H9 (cell line): ENCODE measurements at regions not wholly inside any gene's neighbourhood (a gene's known extent, or its start where the extent isn't known, plus 50 kb on each side); places are given as distances from the start of the nearest gene placed in this dataset.

Source experiments
- DNase-seq: peaks from one replicate; pipeline ENCODE4 v3.0.0-alpha.2; 2017
- H2AFZ ChIP-seq: one replicate; pipeline ENCODE4 v1.6.1; 2013; ENCODE audit warnings: mild to moderate bottlenecking, low read length, control low read depth, moderate library complexity
- H2AK5ac ChIP-seq: 2 replicates; pipeline ENCODE4 v1.6.1; 2013; ENCODE audit warnings: low read length, control low read depth, mixed read lengths; ENCODE audit not compliant: insufficient read length
- H2BK120ac ChIP-seq: one replicate; pipeline ENCODE4 v1.6.1; 2013; ENCODE audit warnings: low read depth, mild to moderate bottlenecking, low read length, control low read depth, inconsistent platforms; ENCODE audit not compliant: poor library complexity, severe bottlenecking
- H2BK12ac ChIP-seq: 2 replicates; pipeline ENCODE4 v1.6.1; 2013; ENCODE audit warnings: low read length, control low read depth, mixed read lengths, low read depth; ENCODE audit not compliant: insufficient read length
- H2BK15ac ChIP-seq: 2 replicates; pipeline ENCODE4 v1.6.1; 2013; ENCODE audit warnings: low read depth, low read length, control low read depth
- H2BK20ac ChIP-seq: one replicate; pipeline ENCODE4 v1.6.1; 2013; ENCODE audit warnings: low read depth, mild to moderate bottlenecking, low read length, control low read depth, inconsistent platforms; ENCODE audit not compliant: poor library complexity, severe bottlenecking
- H2BK5ac ChIP-seq: 2 replicates; pipeline ENCODE4 v1.6.1; 2013; ENCODE audit warnings: low read length, control low read depth, mixed read lengths; ENCODE audit not compliant: insufficient read length
- H3K14ac ChIP-seq: 2 replicates; pipeline ENCODE4 v1.6.1; 2013; ENCODE audit warnings: low read length, control low read depth; ENCODE audit not compliant: insufficient read depth
- H3K18ac ChIP-seq: 2 replicates; pipeline ENCODE4 v1.6.1; 2013; ENCODE audit warnings: low read depth, mild to moderate bottlenecking, mixed read lengths, low read length, control low read depth; ENCODE audit not compliant: insufficient read length
- H3K23ac ChIP-seq: 2 replicates; pipeline ENCODE4 v1.6.1; 2013; ENCODE audit warnings: low read length, control low read depth, mixed read lengths, low read depth; ENCODE audit not compliant: insufficient read length
- H3K23me2 ChIP-seq: 2 replicates; pipeline ENCODE4 v1.6.1; 2013; ENCODE audit warnings: low read depth, mild to moderate bottlenecking, mixed read lengths, low read length, control low read depth; ENCODE audit not compliant: insufficient read length, poor library complexity, severe bottlenecking
- H3K27ac ChIP-seq: 2 replicates; pipeline ENCODE4 v1.5.1; 2013; ENCODE audit warnings: low read length, control low read depth, mixed read lengths, low read depth; ENCODE audit not compliant: insufficient read length
- H3K27me3 ChIP-seq: 2 replicates; pipeline ENCODE4 v1.6.1; 2013; ENCODE audit warnings: low read length, control low read depth, inconsistent platforms; ENCODE audit not compliant: insufficient read depth
- H3K4ac ChIP-seq: 2 replicates; pipeline ENCODE4 v1.6.1; 2013; ENCODE audit warnings: low read depth, mild to moderate bottlenecking, control low read depth, inconsistent platforms, low read length, moderate library complexity
- H3K4me1 ChIP-seq: 2 replicates; pipeline ENCODE4 v1.6.1; 2013; ENCODE audit warnings: low read length, control low read depth, inconsistent platforms; ENCODE audit not compliant: insufficient read depth
- H3K4me2 ChIP-seq: 2 replicates; pipeline ENCODE4 v1.6.1; 2013; ENCODE audit warnings: low read length, control low read depth, mixed read lengths; ENCODE audit not compliant: insufficient read length, insufficient read depth
- H3K56ac ChIP-seq: 2 replicates; pipeline ENCODE4 v1.6.1; 2013; ENCODE audit warnings: low read depth, mild to moderate bottlenecking, mixed read lengths, low read length, control low read depth; ENCODE audit not compliant: insufficient read length
- H3K79me1 ChIP-seq: 2 replicates; pipeline ENCODE4 v1.6.1; 2013; ENCODE audit warnings: low read depth, mild to moderate bottlenecking, moderate library complexity, low read length, control low read depth, inconsistent platforms; ENCODE audit not compliant: insufficient read depth, poor library complexity, severe bottlenecking
- H3K79me2 ChIP-seq: 2 replicates; pipeline ENCODE4 v1.6.1; 2013; ENCODE audit warnings: low read length, control low read depth, inconsistent platforms; ENCODE audit not compliant: insufficient read depth
- H3K9ac ChIP-seq: 2 replicates; pipeline ENCODE4 v1.6.1; 2013; ENCODE audit warnings: low read length, control low read depth, mixed read lengths; ENCODE audit not compliant: insufficient read length; ENCODE audit errors: extremely low read depth
- H3K9me3 ChIP-seq: one replicate; pipeline ENCODE4 v1.6.1; 2013; ENCODE audit warnings: low read depth, low read length, inconsistent platforms; ENCODE audit not compliant: control insufficient read depth
- H3T11ph ChIP-seq: one replicate; pipeline ENCODE4 v1.6.1; 2013; ENCODE audit warnings: mild to moderate bottlenecking, low read length, control low read depth, inconsistent platforms
- H4K20me1 ChIP-seq: one replicate; pipeline ENCODE4 v1.6.1; 2013; ENCODE audit not compliant: control insufficient read depth, insufficient read length, insufficient read depth
- H4K5ac ChIP-seq: 2 replicates; pipeline ENCODE4 v1.6.1; 2013; ENCODE audit warnings: low read depth, mild to moderate bottlenecking, mixed read lengths, low read length, control low read depth; ENCODE audit not compliant: insufficient read length
- H4K8ac ChIP-seq: replicated peaks from 2 replicates; pipeline ENCODE4 v1.6.1; 2013; ENCODE audit warnings: low read length, control low read depth, mixed read lengths, low read depth; ENCODE audit not compliant: insufficient read length
- H4K91ac ChIP-seq: 2 replicates; pipeline ENCODE4 v1.6.1; 2013; ENCODE audit warnings: low read depth, mild to moderate bottlenecking, moderate library complexity, mixed read lengths, low read length, control low read depth; ENCODE audit not compliant: insufficient read length
- H3K27ac Mint-ChIP-seq, 3 experiments: 2 replicates in 2 of 3; 3 replicates in 1 of 3; pipeline ENCODE4 v1.8.0; 2020 to 2021; ENCODE audit warnings: mixed read lengths in 3 of 3, mild to moderate bottlenecking in 1 of 3, moderate library complexity in 1 of 3
- H3K27me3 Mint-ChIP-seq: 2 replicates; pipeline ENCODE4 v1.8.0; 2021; ENCODE audit warnings: low read depth, mild to moderate bottlenecking, moderate library complexity, mixed read lengths
- H3K36me3 Mint-ChIP-seq, 3 experiments: 2 replicates in 2 of 3; 3 replicates in 1 of 3; pipeline ENCODE4 v1.8.0; 2020 to 2021; ENCODE audit warnings: low read depth in 3 of 3, mixed read lengths in 3 of 3; ENCODE audit not compliant: insufficient read depth in 1 of 3
- H3K4me1 Mint-ChIP-seq, 2 experiments: 2 replicates each; pipeline ENCODE4 v1.8.0; 2020; ENCODE audit warnings: mixed read lengths in 2 of 2
- H3K4me3 Mint-ChIP-seq, 2 experiments: 2 replicates in 1 of 2; 3 replicates in 1 of 2; pipeline ENCODE4 v1.8.0; 2020 to 2021; ENCODE audit warnings: mild to moderate bottlenecking in 2 of 2, mixed read lengths in 2 of 2, moderate library complexity in 1 of 2
- H3K9me3 Mint-ChIP-seq, 2 experiments: 2 replicates in 1 of 2; 3 replicates in 1 of 2; pipeline ENCODE4 v1.8.0; 2020; ENCODE audit warnings: mild to moderate bottlenecking in 2 of 2, mixed read lengths in 2 of 2, moderate library complexity in 1 of 2
- CTCF ChIP-seq: fragments of 200-600 bp; sonication (generic); conservative IDR thresholded peaks from 3 replicates; pipeline ENCODE4 v1.8.0; 2021; ENCODE audit warnings: antibody characterized with exemption, mild to moderate bottlenecking
- WGBS: extraction: QIAGEN DNeasy Blood & Tissue Kit; methylation state at CpG from one replicate; pipeline ENCODE4 v1.1.7; 2013; ENCODE audit warnings: missing lambda C conversion rate, low lambda C conversion rate, mixed read lengths; ENCODE audit not compliant: insufficient read length; ENCODE audit errors: extremely low coverage; 5-methylcytosine and 5-hydroxymethylcytosine counted together

- H4K8ac ChIP-seq: no peak overlapping the region
- H3K27ac ChIP-seq: no peak overlapping the region
- no peak overlapping the region for H3K4me2 ChIP-seq
- H3K23ac ChIP-seq: no peak overlapping the region
- H2AK5ac ChIP-seq: no peak overlapping the region
- H2BK120ac ChIP-seq: no peak overlapping the region
- WGBS: no CpG with 5 or more reads among the region's 6 CpGs
- no peaks in the 10 kb centered on the region for H3K9me3 ChIP-seq
- no peak overlapping the region for H2BK20ac ChIP-seq
- peaks cover 0 to 3% of the 10 kb centered on the region in 2 experiments; a peak in 1 of 5 replicates for H3K9me3 Mint-ChIP-seq
- H2BK15ac ChIP-seq: no peak overlapping the region
- no peak overlapping the region for H2AFZ ChIP-seq
- H3K14ac ChIP-seq: no peak overlapping the region
- no peak overlapping the region for H2BK12ac ChIP-seq
- H3K9ac ChIP-seq: no peak overlapping the region
- no peak overlapping the region for H3K27ac Mint-ChIP-seq
- no peak overlapping the region for H3T11ph ChIP-seq
- DNase-seq: no peak
- H3K4me3 Mint-ChIP-seq: no peak overlapping the region
- H3K79me1 ChIP-seq: no peaks in the 10 kb centered on the region
- H3K79me2 ChIP-seq: no peaks in the 10 kb centered on the region
- no peak overlapping the region for H3K18ac ChIP-seq
- no peak overlapping the region for H3K56ac ChIP-seq
- peaks cover 12% of the 10 kb centered on the region for H3K27me3 Mint-ChIP-seq
- no peaks in the 10 kb centered on the region for H3K36me3 Mint-ChIP-seq
- H4K5ac ChIP-seq: no peak overlapping the region
- H4K20me1 ChIP-seq: no peaks in the 10 kb centered on the region
- H3K4me1 Mint-ChIP-seq: no peaks in the 10 kb centered on the region
- H2BK5ac ChIP-seq: no peak overlapping the region
- no peaks in the 10 kb centered on the region for H3K4me1 ChIP-seq
- no peaks in the 10 kb centered on the region for H3K27me3 ChIP-seq
- TF ChIP-seq CTCF: no peak
- no peak overlapping the region for H3K4ac ChIP-seq
- H4K91ac ChIP-seq: no peak overlapping the region
- H3K23me2 ChIP-seq: no peaks in the 10 kb centered on the region
These were observed 344.7 kb downstream of the CDH26 start for GRCh38 chr20:60302875-60303274.
